ENCODE measurements at regions not wholly inside any gene's neighbourhood (a gene's known extent, or its start where the extent isn't known, plus 50 kb on each side); places are given as distances from the start of the nearest gene placed in this dataset.
"Not testable (repeated sequence)": the region's sequence is repeated elsewhere in the genome, so short reads cannot be mapped to it uniquely, and the experiment has no call there.

GRCh38 chr3:145190761-145191160, 970.2 kb downstream of the PLOD2 start:
- DNase-seq: no peak

DNA sequence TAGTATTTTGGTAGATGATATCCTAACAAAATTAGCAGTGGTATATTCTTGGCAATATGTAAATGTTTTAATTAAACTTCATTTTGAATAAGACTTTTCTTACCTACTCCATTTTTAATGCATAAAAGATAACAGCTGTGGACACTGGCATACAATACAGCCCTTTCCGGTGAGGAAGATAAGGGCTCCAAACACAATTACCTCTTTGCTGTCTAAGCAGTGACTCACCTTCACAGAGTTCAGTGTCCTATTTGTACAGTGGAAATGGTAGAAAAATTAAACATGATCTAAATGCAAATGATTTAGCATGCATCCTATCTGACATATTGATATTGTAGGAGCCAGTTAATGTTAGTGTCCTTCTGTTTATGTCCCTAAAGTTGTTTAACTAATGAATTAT, 969.4 kb downstream of the PLOD2 start:
- DNase-seq: no peak

DNA sequence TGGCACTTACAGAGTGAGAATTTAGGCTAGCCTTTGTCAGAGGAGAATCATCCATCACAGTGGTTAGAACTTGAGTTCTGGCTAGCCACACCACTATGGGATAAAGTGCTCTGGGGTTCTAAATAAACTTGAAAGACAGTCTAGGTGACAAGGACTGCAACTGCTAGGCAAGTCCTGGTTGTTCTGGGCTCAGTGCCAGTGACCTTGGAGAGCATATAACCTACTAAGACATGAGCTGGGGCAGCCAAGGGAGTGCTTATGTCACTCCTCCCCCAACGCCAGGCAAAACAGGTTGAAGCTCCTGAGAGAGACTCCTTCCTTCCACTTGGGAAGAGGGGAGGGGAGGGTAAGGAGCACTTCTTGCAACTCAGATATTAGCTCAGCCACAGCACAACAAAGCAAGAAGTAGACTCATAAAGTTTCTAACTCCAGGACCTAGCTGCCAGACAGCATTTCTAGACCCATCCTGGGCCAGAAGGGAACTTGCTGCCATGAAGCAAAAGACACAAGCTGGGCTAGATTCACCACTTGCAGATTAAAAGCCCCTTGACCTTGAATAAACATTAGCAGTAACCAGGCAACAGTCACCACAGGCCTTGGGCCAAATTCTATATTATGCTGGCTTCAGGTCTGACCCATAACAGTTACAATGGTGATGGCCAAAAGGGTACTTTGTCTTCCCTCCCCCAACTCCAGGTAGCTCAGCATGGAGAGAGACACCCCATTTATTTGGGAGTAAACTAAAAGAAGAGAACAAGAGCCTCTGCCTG, 963.7 kb downstream of the PLOD2 start:
- DNase-seq: no peak

DNA sequence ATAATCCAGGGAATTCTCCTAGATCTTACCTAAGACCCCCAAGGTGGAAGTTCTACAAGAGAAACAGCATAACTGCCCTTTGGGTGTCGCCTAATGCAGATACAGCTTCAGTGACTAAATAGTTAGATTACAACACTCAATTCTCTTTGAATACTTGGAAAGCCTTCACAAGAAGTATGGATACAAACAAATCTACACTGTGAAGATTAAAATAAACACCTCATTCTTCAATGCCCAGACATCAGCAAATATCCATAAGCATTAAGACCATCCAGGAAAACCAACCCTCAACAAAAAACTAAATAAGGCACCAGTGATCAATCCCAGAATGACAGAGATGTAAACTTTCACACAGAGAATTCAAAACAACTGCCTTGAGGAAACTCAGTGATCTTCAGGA, 963.2 kb downstream of the PLOD2 start:
- no peak for DNase-seq

GRCh38 chr3:145209561-145209960, 951.4 kb downstream of the PLOD2 start:
- DNase-seq: no peak

- DNase-seq: no peak
Measured at GRCh38 chr3:145219355-145220235, 941.4 kb downstream of the PLOD2 start.

DNA sequence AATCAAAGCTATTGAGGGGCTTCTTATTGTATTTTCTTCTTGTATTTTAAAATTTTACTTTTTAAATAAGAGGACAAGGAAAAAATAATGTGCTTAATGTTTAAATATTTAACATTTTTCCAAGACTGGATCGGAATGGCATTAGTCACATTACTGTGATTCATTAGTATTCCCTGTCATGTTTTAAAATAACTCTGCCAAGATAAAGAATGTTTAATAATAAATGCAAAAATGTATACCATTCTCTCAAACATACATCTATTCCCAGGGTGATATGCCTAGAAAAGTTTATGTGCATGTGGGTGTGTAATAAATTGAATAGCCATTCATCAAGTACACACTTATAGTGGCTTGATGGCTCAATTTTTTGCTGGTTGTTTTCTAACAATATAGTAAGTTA, 936.1 kb downstream of the PLOD2 start:
- DNase-seq: peak; percentile 14

GRCh38 chr3:145243875-145244274, 917.1 kb downstream of the PLOD2 start:
- peak; percentile 91 for DNase-seq

DNA sequence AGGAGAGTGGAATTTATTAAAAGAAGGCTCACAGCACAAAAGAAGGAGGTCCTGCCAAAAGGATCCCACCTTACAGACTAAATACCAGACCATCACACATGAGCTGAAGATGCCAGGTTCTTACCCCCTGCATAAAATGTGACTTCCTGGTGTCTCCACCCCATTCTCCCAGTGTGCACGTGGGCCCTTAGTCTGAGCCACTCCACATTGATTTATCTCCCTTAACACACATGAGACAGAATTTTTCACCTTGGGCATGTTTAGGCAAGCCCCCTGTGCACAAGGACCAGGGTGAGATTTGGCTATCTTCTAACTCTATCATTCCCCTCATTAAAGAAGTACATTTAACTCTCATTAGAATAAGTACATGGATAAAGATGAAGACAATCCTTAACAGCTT, 916.7 kb downstream of the PLOD2 start:
- DNase-seq: no peak

DNA sequence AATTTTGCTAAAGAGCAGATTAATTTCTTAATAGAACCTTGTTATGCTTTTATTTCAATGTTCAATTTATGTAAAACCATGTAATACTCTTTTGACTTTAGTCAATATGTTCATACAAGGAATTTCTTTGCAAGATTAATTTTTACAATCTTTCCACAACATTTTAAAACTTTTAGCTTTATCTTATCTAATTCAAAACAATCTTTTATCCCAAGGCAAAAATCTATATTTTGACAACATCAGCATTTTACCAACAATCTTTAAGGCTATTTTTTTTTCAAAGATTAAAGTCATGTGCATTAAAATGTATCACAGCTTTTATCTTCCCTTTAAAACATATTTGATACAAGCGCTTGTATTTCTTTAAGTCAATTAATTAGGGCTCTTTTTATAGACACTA, 914.7 kb downstream of the PLOD2 start:
- DNase-seq: no peak

- no peak for DNase-seq
Measured at GRCh38 chr3:145248928-145249327, 912.1 kb downstream of the PLOD2 start.

GRCh38 chr3:145251311-145251710, 909.7 kb downstream of the PLOD2 start:
- DNase-seq: no peak

DNA sequence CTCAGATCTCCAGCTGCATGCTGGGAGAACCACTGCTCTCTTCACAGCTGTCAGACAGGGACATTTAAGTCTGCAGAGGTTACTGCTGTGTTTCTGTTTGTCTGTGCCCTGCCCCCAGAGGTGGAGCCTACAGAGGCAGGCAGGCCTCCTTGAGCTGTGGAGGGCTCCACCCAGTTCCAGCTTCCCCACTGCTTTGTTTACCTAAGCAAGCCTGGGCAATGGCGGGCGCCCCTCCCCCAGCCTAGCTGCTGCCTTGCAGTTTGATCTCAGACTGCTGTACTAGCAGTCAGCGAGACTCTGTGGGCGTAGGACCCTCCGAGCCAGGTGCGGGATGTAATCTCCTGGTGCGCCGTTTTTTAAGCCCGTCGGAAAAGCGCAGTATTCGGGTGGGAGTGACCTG, 903.0 kb downstream of the PLOD2 start:
- not testable (repeated sequence) for DNase-seq

DNA sequence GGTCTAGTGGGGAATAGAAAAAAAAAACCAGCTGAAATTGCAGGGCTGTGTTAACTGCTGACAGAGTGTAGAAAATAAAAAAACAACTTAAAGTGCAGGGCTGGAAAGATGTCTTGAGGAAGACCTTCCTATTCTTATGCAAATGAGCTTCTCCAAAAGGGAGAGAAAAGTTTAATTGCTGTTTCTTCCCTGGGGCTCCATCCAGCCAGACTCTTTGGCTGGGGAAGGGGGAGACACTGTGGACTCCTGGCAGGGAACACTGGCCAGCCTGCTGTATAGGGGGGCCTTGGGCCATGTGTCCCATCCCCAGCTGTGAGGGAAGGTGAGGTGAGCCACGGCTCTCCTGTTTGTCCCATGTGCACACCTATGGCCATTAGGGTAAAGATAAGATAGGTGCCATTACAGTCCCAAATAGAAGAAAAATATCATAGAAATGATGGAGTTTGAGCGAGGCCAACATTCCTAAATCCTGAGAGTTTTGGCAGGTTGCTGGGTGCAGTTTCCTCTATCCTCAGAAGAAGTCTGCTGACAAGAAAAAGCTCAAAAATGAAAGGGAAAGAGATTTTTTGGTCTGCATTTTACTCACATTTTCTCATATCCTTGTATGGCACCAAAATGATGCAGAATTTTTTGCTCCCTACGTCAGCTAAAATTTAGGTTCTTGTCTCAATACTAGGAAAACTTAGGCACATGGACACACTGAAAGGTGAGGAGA, 901.7 kb downstream of the PLOD2 start:
- no peak for DNase-seq

DNA sequence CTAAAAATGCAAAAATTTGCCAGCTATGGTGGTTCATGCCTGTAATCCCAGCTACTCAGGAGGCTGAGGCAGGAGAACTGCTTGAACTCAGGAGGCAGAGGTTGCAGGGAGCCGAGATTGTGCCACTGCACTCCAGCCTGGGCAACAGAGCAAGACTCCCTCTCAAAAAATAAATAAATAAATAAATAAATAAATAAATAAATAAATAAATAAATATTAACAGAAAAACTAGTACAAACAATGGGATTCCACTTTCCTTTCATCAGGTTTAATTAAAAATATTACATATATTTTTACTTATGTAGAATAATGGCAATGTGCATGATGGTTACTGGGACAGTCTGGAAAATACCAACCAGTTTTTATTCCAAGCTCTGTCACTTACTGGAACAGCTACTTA, 897.5 kb downstream of the PLOD2 start:
- DNase-seq: not testable (repeated sequence)

DNA sequence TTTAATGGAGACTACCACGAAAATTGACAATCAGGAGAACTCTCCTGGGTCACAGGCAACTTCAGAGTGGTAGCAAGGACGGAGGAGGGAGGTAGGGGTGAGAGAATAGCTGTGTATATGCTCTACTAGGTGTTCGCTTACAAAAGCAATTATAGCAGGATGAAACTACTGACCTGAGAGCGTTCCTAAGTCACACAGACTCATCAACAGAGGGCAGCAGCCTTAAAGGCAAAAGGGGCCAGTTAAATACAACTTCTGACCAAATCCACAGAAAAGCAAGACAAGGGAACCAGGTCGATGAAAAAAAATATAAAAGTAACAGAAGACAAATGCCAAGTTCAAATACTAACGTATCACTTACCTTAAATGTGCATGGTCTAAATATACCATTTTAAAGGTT, 894.6 kb downstream of the PLOD2 start:
- no peak for DNase-seq

GRCh38 chr3:145269106-145269505, 891.9 kb downstream of the PLOD2 start:
- DNase-seq: no peak

DNA sequence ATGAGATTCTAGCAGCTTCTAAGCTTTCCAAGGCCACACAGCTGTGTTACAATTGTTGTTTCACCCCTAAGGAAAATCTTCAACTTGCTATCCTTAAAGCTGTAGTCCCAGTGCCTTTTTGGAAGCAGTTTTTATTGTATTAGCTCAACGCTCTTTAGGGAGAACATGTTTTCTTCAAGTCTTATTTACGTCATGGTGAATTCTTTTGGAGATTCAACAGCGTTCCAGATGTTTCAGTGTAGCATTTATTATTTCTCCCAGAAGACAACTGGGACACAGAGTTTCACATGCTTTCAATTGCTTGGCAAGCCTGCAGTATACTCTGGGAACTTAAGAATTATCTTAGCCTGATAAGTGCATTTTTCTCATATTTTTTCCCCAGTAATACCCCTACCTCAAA, 888.3 kb downstream of the PLOD2 start:
- DNase-seq: peak; percentile 55

GRCh38 chr3:145282505-145282904, 878.5 kb downstream of the PLOD2 start:
- no peak for DNase-seq

- DNase-seq: no peak
Measured at GRCh38 chr3:145286937-145287336, 874.0 kb downstream of the PLOD2 start.

- no peak for DNase-seq
Measured at GRCh38 chr3:145290010-145290409, 871.0 kb downstream of the PLOD2 start.

DNA sequence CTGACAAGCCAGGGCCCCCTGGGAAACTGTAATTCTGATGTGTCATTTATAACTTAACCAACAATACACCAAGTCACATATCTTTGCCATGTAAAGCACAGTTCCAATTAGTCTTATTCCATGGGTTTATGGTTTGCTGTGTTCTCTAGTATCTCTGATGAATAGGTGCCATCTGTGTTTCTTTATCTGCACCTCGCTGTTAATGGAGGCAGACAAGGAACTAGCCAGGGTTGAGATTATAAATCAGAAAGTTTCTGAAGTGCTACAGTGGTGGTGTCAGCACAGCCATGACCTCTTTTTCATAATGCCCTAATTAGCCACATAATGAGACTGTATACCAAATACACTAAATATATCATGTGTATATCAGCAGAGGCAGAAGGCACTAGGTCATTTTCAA, 866.4 kb downstream of the PLOD2 start:
- DNase-seq: no peak

DNA sequence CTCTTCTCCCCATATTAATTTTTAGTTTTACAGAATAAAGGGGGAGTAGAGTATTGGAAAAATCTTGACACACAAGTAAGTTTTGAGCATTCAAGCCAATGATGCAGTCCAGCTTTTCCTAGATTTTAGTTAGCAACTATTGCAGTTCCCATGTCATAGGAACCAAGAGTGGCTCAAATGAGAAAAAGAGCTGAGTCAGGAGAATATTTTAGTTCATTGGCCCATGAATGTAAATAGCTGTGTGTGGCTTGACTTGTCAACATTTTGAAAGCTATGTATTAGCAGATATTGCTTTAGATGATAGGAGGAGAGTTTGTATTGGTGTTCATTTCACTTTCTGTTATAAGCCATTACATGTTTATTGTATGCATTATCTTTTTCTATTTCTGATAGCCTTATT, 853.7 kb downstream of the PLOD2 start:
- DNase-seq: no peak

Data from fibroblast of skin of abdomen (primary cell).